ENCODE measurements at regions not wholly inside any gene's neighbourhood (a gene's known extent, or its start where the extent isn't known, plus 50 kb on each side); places are given as distances from the start of the nearest gene placed in this dataset.

DNA sequence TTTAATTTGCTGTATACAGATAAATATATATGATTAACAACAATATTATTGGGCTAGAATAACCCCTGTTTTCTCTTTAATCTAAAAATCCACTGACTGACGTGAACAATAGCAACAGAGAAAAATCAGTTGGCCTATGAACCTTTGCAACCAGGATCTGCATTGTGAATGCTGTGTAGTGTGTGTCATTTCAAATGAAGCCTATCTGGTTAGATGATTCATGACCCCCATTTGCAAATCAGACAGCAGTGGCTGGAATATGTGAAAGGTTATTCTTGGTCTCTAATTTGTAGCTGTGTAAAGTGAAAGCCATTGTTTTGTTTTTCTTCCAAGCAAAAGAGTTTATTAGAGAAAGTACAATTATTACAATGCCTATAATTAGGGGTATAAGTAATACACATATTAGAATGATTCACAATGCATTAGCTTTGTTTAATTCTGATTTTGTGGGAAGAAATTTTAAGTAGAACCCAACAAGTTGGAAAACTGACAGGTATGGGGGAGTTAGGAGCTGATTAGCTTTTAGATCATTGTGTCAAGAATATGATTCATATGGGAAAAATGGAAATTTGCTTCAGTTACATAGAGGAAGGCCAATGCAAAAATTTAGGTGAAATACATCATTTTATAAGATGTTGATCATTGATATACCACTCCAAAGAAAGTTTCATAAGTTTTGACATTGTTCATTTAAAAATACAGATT is 1362.2 kb upstream of the TMEFF2 start:
- no peaks in the 10 kb centered on the region for H3K36me3 ChIP-seq (ENCODE audit: insufficient read depth, low read length)
- H3K4me1 ChIP-seq (ENCODE audit: insufficient read depth, low read length): peaks cover 7% of the 10 kb centered on the region
- H3K4me3 ChIP-seq (ENCODE audit: insufficient read depth, low read depth, low read length): no peak overlapping the region
- H3K36me3 Mint-ChIP-seq (ENCODE audit: low read depth, unreplicated experiment): no peaks in the 10 kb centered on the region
- H3K27ac ChIP-seq (ENCODE audit: low read depth, low read length): peak overlapping the region; percentile 13
- no peaks in the 10 kb centered on the region for H3K9me3 ChIP-seq (ENCODE audit: insufficient read depth, low read depth, low read length)
- DNase-seq (ENCODE audit: low read depth) (peak; percentile 71), FAIRE-seq (no peak)
- H3K9me3 Mint-ChIP-seq (ENCODE audit: unreplicated experiment): no peaks in the 10 kb centered on the region
- TF ChIP-seq, protein P1, sequence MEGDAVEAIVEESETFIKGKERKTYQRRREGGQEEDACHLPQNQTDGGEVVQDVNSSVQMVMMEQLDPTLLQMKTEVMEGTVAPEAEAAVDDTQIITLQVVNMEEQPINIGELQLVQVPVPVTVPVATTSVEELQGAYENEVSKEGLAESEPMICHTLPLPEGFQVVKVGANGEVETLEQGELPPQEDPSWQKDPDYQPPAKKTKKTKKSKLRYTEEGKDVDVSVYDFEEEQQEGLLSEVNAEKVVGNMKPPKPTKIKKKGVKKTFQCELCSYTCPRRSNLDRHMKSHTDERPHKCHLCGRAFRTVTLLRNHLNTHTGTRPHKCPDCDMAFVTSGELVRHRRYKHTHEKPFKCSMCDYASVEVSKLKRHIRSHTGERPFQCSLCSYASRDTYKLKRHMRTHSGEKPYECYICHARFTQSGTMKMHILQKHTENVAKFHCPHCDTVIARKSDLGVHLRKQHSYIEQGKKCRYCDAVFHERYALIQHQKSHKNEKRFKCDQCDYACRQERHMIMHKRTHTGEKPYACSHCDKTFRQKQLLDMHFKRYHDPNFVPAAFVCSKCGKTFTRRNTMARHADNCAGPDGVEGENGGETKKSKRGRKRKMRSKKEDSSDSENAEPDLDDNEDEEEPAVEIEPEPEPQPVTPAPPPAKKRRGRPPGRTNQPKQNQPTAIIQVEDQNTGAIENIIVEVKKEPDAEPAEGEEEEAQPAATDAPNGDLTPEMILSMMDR (IDR thresholded peaks at IDR 0.05; ENCODE audit: insufficient read depth, low read depth, low read length): no peak
- no peak for TF ChIP-seq EZH2 (IDR thresholded peaks at IDR 0.05; ENCODE audit: insufficient read depth, low read length)
- no peak overlapping the region for H2AFZ ChIP-seq (ENCODE audit: low read depth, low read length)
- H3K27me3 Mint-ChIP-seq (ENCODE audit: low read depth, unreplicated experiment): no peaks in the 10 kb centered on the region
- peak overlapping the region; percentile 55 for H3K27ac Mint-ChIP-seq (ENCODE audit: unreplicated experiment)
- peaks cover 7% of the 10 kb centered on the region for H3K4me1 Mint-ChIP-seq (ENCODE audit: low read depth, unreplicated experiment)
- H3K27me3 ChIP-seq (ENCODE audit: insufficient read depth, low read length): no peaks in the 10 kb centered on the region
- H3K4me2 ChIP-seq (ENCODE audit: low read length): peak overlapping the region; percentile 14
- no peaks in the 10 kb centered on the region for H4K20me1 ChIP-seq (ENCODE audit: insufficient read depth, low read length)
- no peak overlapping the region for H3K9ac ChIP-seq (ENCODE audit: low read length)
- H3K79me2 ChIP-seq (ENCODE audit: insufficient read depth, low read length): no peaks in the 10 kb centered on the region
- H3K4me3 Mint-ChIP-seq (ENCODE audit: unreplicated experiment): no peak overlapping the region

GRCh38 chr2:193549661-193550060 is 1354.9 kb upstream of the TMEFF2 start:
- H3K36me3 Mint-ChIP-seq (ENCODE audit: low read depth, unreplicated experiment): no peaks in the 10 kb centered on the region
- H3K9me3 Mint-ChIP-seq (ENCODE audit: unreplicated experiment): no peaks in the 10 kb centered on the region
- H3K4me3 Mint-ChIP-seq (ENCODE audit: unreplicated experiment): no peak overlapping the region
- Histone ChIP-seq H3K9me3 (ENCODE audit: insufficient read depth, low read depth, low read length) (no peaks in the 10 kb centered on the region), H3K27me3 (ENCODE audit: insufficient read depth, low read length) (no peaks in the 10 kb centered on the region), H3K79me2 (ENCODE audit: insufficient read depth, low read length) (no peaks in the 10 kb centered on the region), H3K4me3 (ENCODE audit: insufficient read depth, low read depth, low read length) (no peak overlapping the region), H3K27ac (ENCODE audit: low read depth, low read length) (no peak overlapping the region), H3K4me1 (ENCODE audit: insufficient read depth, low read length) (no peaks in the 10 kb centered on the region), H4K20me1 (ENCODE audit: insufficient read depth, low read length) (no peaks in the 10 kb centered on the region), H3K36me3 (ENCODE audit: insufficient read depth, low read length) (no peaks in the 10 kb centered on the region), H3K4me2 (ENCODE audit: low read length) (no peak overlapping the region), H2AFZ (ENCODE audit: low read depth, low read length) (no peak overlapping the region), H3K9ac (ENCODE audit: low read length) (no peak overlapping the region)
- no peak for DNase-seq (ENCODE audit: low read depth)
- no peak for TF ChIP-seq EZH2 (IDR thresholded peaks at IDR 0.05; ENCODE audit: insufficient read depth, low read length)
- TF ChIP-seq, protein P1 (IDR thresholded peaks at IDR 0.05; ENCODE audit: insufficient read depth, low read depth, low read length): no peak
- no peaks in the 10 kb centered on the region for H3K27me3 Mint-ChIP-seq (ENCODE audit: low read depth, unreplicated experiment)
- no peak overlapping the region for H3K27ac Mint-ChIP-seq (ENCODE audit: unreplicated experiment)
- H3K4me1 Mint-ChIP-seq (ENCODE audit: low read depth, unreplicated experiment): no peaks in the 10 kb centered on the region
- FAIRE-seq: no peak

GRCh38 chr2:193542762-193543161 is 1348.0 kb upstream of the TMEFF2 start:
- H3K27me3 ChIP-seq (ENCODE audit: insufficient read depth, low read length): no peaks in the 10 kb centered on the region
- no peak for TF ChIP-seq EZH2 (IDR thresholded peaks at IDR 0.05; ENCODE audit: insufficient read depth, low read length)
- TF ChIP-seq, protein P1 (IDR thresholded peaks at IDR 0.05; ENCODE audit: insufficient read depth, low read depth, low read length): no peak
- no peak overlapping the region for H3K4me2 ChIP-seq (ENCODE audit: low read length)
- Mint-ChIP-seq H3K27me3 (ENCODE audit: low read depth, unreplicated experiment) (no peaks in the 10 kb centered on the region), H3K4me3 (ENCODE audit: unreplicated experiment) (no peak overlapping the region), H3K27ac (ENCODE audit: unreplicated experiment) (no peak overlapping the region), H3K9me3 (ENCODE audit: unreplicated experiment) (peaks cover 3% of the 10 kb centered on the region), H3K36me3 (ENCODE audit: low read depth, unreplicated experiment) (peaks cover 2% of the 10 kb centered on the region), H3K4me1 (ENCODE audit: low read depth, unreplicated experiment) (no peaks in the 10 kb centered on the region)
- H3K4me1 ChIP-seq (ENCODE audit: insufficient read depth, low read length): no peaks in the 10 kb centered on the region
- no peak for DNase-seq (ENCODE audit: low read depth)
- no peak for FAIRE-seq
- no peak overlapping the region for H3K27ac ChIP-seq (ENCODE audit: low read depth, low read length)
- no peak overlapping the region for H3K9ac ChIP-seq (ENCODE audit: low read length)
- H4K20me1 ChIP-seq (ENCODE audit: insufficient read depth, low read length): no peaks in the 10 kb centered on the region
- no peaks in the 10 kb centered on the region for H3K9me3 ChIP-seq (ENCODE audit: insufficient read depth, low read depth, low read length)
- no peak overlapping the region for H2AFZ ChIP-seq (ENCODE audit: low read depth, low read length)
- no peaks in the 10 kb centered on the region for H3K36me3 ChIP-seq (ENCODE audit: insufficient read depth, low read length)
- H3K79me2 ChIP-seq (ENCODE audit: insufficient read depth, low read length): no peaks in the 10 kb centered on the region
- no peak overlapping the region for H3K4me3 ChIP-seq (ENCODE audit: insufficient read depth, low read depth, low read length)
